Gastroesophageal sphincter (tissue), 4 donors: ENCODE measurements at regions not wholly inside any gene's neighbourhood (a gene's known extent, or its start where the extent isn't known, plus 50 kb on each side); places are given as distances from the start of the nearest gene placed in this dataset.

ENCODE experiments used
- ATAC-seq: fragments of 150-250 bp; one replicate; pipeline ENCODE4 v1.9.1; 2016; ENCODE audit warnings: mild to moderate bottlenecking, moderate library complexity
- H3K27ac ChIP-seq, 4 donors: fragments of 200-600 bp; sonication (generic) in 3 of 4; 1 replicate in 3 of 4; 2 replicates in 1 of 4; pipeline ENCODE4 v1.5.1; 2016 to 2019
- H3K27me3 ChIP-seq: fragments of 200-600 bp; sonication (generic); one replicate; pipeline ENCODE4 v1.5.1; 2019
- H3K36me3 ChIP-seq, 2 donors: fragments of 200-600 bp; sonication (generic); one replicate each; pipeline ENCODE4 v1.5.1; 2019; ENCODE audit warnings: control low read depth in 1 of 2
- H3K4me1 ChIP-seq, 3 donors: fragments of 200-600 bp; sonication (generic); 1 replicate in 2 of 3; 2 replicates in 1 of 3; pipeline ENCODE4 v1.5.1; 2016 to 2019; ENCODE audit warnings: control low read depth in 2 of 3
- H3K4me3 ChIP-seq, 2 donors: fragments of 200-600 bp; sonication (generic); one replicate each; pipeline ENCODE4 v1.5.1; 2019; ENCODE audit warnings: mild to moderate bottlenecking in 1 of 2, moderate library complexity in 1 of 2
- H3K9me3 ChIP-seq, 3 donors: fragments of 200-600 bp; sonication (generic); one replicate each; pipeline ENCODE4 v1.5.1; 2017 to 2019; ENCODE audit warnings: control low read depth in 2 of 3
- CTCF ChIP-seq, 4 experiments: fragments of 200-600 bp in 2 of 4; fragments of 450-650 bp in 2 of 4; sonication (generic) in 1 of 4; IDR thresholded peaks; one replicate each; pipeline ENCODE4 v1.5.1; 2017 to 2019; ENCODE audit warnings: antibody characterized with exemption in 4 of 4, mild to moderate bottlenecking in 2 of 4, moderate library complexity in 2 of 4
- EP300 ChIP-seq: sonication (generic); formaldehyde crosslinking; IDR thresholded peaks from one replicate; pipeline ENCODE4 v1.6.1; 2017; ENCODE audit warnings: antibody characterized with exemption, mild to moderate bottlenecking
- POLR2A ChIP-seq, 2 donors: fragments of 450-650 bp; IDR thresholded peaks; one replicate each; pipeline ENCODE4 v1.6.1; 2017; ENCODE audit warnings: antibody characterized with exemption in 2 of 2, mild to moderate bottlenecking in 2 of 2, moderate library complexity in 1 of 2
- POLR2AphosphoS5 ChIP-seq: sonication (generic); formaldehyde crosslinking; IDR thresholded peaks from one replicate; pipeline ENCODE4 v1.6.1; 2017; ENCODE audit warnings: antibody characterized with exemption
- WGBS, 2 donors: methylation state at CpG; one replicate each; pipeline ENCODE4 v1.1.5; 2018; ENCODE audit warnings: low coverage in 1 of 2; 5-methylcytosine and 5-hydroxymethylcytosine counted together

DNA sequence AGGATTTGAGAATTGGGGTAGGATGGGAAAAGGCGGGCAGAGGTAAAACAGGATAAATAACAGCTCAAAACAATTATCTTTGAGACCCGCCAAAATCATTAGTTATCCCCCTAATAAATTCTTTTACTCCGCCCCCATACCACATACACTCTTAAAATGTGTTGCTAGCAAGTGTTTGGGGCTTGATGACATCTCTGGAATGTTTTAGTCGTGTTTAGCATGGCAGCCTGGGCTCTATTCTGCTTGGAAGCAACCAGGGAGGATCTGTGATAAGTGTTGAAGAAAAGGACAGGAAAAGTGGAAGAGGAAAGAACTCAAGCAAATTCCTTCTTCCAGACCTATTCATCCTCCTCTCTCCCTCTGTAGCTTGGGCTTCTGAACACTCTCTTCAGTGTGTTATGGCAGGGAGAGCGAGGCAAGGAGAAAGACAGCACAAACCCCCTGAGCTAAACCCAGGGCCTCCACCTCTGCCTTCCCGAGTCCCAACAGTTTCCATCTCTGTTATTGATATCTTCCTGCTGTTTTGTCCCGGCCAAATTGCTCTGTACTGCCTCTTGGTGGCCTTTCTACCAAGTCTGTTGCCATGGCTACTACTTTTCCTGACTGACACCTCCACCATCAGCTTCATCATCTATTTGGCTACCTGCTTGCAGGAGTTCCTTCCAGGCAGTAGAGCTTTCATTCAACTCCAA, 135.8 kb downstream of the RPL22L1 start:
- no peak for TF ChIP-seq EP300
- TF ChIP-seq POLR2A (IDR thresholded peaks at IDR 0.05), result no peak
- no peak for TF ChIP-seq POLR2AphosphoS5
- no peak for TF ChIP-seq CTCF (IDR thresholded peaks at IDR 0.05)
- Histone ChIP-seq H3K27me3 (no peaks in the 10 kb centered on the region), H3K9me3 (no peaks in the 10 kb centered on the region), H3K27ac (no peak overlapping the region), H3K4me3 (no peak overlapping the region), H3K36me3 (no peaks in the 10 kb centered on the region), H3K4me1 (no peaks in the 10 kb centered on the region)
- ATAC-seq, result no peak
- WGBS, 2 donors, result 58 to 62% methylated on average over 7 of the region's 7 CpGs

DNA sequence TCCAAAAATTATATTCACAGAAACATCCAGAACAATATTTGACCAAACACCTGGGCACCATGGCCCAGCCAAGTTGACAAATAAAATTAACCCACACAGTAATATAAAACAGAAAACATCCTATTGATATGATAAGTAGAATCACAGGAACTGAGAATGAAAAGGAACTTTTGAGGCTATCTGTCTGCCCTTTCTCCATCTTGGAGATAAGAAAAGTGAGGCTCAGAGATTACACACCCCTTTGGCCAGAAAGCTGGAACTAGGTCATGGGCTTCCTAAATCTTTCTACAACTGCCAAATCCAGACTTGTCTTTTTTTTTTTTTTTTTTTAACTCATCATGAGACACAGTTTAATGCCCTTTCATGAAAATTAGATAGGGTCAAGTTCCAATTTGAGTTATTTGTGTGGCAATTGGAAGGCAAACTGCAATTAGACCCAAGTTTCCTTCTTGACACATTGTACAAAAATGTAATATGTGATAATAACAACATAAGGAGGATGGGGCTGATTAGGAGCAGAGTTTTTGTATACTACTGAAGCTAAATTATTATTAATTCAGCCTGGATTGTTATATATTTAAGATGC, 137.2 kb downstream of the RPL22L1 start:
- Histone ChIP-seq H3K9me3 (no peaks in the 10 kb centered on the region), H3K27ac (no peak overlapping the region), H3K4me1 (no peaks in the 10 kb centered on the region), H3K4me3 (no peak overlapping the region), H3K36me3 (no peaks in the 10 kb centered on the region), H3K27me3 (no peaks in the 10 kb centered on the region)
- no peak for ATAC-seq
- TF ChIP-seq EP300, result no peak
- no peak for TF ChIP-seq CTCF (IDR thresholded peaks at IDR 0.05)
- TF ChIP-seq POLR2AphosphoS5, result no peak

DNA sequence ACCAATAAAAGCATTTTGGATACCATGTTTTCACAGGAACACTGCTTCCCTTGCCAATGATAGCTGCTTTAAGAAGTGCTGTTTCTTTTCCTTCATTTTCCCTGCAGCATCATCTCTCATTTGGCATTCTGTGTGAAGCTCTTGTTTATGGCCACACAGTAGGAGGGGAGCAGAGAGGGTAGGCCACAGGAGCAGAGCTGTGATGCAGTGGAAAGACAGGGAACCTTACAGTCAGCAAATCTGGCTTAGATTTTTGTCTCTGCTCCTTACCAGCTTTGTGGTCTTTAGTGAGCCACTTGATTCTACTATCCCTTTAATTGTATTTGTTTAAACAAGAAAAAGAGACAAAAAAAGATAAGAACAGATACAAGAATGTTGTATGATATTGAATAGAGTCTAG, 138.7 kb downstream of the RPL22L1 start:
- Histone ChIP-seq H3K9me3 (no peaks in the 10 kb centered on the region), H3K27ac (no peak overlapping the region), H3K36me3 (no peaks in the 10 kb centered on the region), H3K27me3 (no peaks in the 10 kb centered on the region), H3K4me1 (no peaks in the 10 kb centered on the region), H3K4me3 (no peak overlapping the region)
- TF ChIP-seq POLR2A (IDR thresholded peaks at IDR 0.05) (no peak), EP300 (no peak), CTCF (IDR thresholded peaks at IDR 0.05) (no peak), POLR2AphosphoS5 (no peak)
- ATAC-seq, result no peak

- H3K4me3 ChIP-seq, result no peak overlapping the region
- no peaks in the 10 kb centered on the region for H3K36me3 ChIP-seq
- ATAC-seq, result no peak
- TF ChIP-seq CTCF (IDR thresholded peaks at IDR 0.05) (no peak), POLR2A (IDR thresholded peaks at IDR 0.05) (no peak), POLR2AphosphoS5 (no peak), EP300 (no peak)
- H3K4me1 ChIP-seq, result no peaks in the 10 kb centered on the region
- WGBS, 2 donors, result 81 to 94% methylated on average over 2 to 3 of the region's 4 CpGs
- no peak overlapping the region for H3K27ac ChIP-seq
- no peaks in the 10 kb centered on the region for H3K9me3 ChIP-seq
- H3K27me3 ChIP-seq, result no peaks in the 10 kb centered on the region
Observed at GRCh38 chr3:170730071-170730812, 139.8 kb downstream of the RPL22L1 start.

- no peak overlapping the region for H3K4me3 ChIP-seq
- TF ChIP-seq CTCF (IDR thresholded peaks at IDR 0.05) (no peak), POLR2A (IDR thresholded peaks at IDR 0.05) (no peak), POLR2AphosphoS5 (no peak), EP300 (no peak)
- no peaks in the 10 kb centered on the region for H3K9me3 ChIP-seq
- no peak overlapping the region for H3K27ac ChIP-seq
- no peak for ATAC-seq
- WGBS, 2 donors, result 94 to 100% methylated on average over 1 to 3 of the region's 3 CpGs
- no peaks in the 10 kb centered on the region for H3K4me1 ChIP-seq
- H3K27me3 ChIP-seq, result no peaks in the 10 kb centered on the region
- H3K36me3 ChIP-seq, result no peaks in the 10 kb centered on the region
Observed at GRCh38 chr3:170728181-170728580, 141.8 kb downstream of the RPL22L1 start.
